ENCODE measurements at regions not wholly inside any gene's neighbourhood (a gene's known extent, or its start where the extent isn't known, plus 50 kb on each side); places are given as distances from the start of the nearest gene placed in this dataset.

DNA sequence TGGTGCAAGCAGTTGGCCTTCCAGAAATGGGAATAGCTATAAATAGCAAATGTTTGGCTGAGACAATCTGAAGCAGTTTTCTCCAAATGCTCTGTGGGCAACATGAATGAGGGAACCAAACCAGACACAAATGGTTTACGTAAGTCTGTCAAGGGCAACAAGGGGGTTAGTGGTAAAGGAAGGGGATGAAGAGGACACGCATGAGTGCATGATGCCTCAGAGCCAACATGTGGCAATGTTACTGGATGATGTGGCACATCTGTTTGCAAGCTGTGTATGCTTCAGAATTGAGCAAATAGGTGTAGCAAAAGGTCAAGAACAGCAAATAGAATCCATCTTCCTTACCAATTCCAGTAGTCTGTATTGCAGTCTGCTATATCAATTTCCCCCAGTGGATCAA, 76.3 kb upstream of the LMO4 start:
- Mint-ChIP-seq H3K36me3 (no peaks in the 10 kb centered on the region), H3K4me3 (no peak overlapping the region), H3K27me3 (peaks cover 5 to 30% of the 10 kb centered on the region in 2 donors), H3K9me3 (peaks cover 0 to 8% (median 0%) of the 10 kb centered on the region in 5 donors), H3K27ac (no peak overlapping the region), H3K4me1 (no peaks in the 10 kb centered on the region)
- ChIA-PET POLR2A (no interaction called here), CTCF (no interaction called here)
- Histone ChIP-seq H3K4me3 (ENCODE audit: low read length) (no peak overlapping the region), H3K27ac (ENCODE audit: low read depth, low read length) (no peak overlapping the region), H3K4me1 (ENCODE audit: insufficient read depth, low read length) (no peaks in the 10 kb centered on the region), H3K27me3 (ENCODE audit: insufficient read depth, low read length, poor library complexity, severe bottlenecking) (no peaks in the 10 kb centered on the region), H3K9me3 (ENCODE audit: low read length) (no peaks in the 10 kb centered on the region), H3K36me3 (ENCODE audit: insufficient read depth, low read length) (no peaks in the 10 kb centered on the region)
- no peak for DNase-seq

DNA sequence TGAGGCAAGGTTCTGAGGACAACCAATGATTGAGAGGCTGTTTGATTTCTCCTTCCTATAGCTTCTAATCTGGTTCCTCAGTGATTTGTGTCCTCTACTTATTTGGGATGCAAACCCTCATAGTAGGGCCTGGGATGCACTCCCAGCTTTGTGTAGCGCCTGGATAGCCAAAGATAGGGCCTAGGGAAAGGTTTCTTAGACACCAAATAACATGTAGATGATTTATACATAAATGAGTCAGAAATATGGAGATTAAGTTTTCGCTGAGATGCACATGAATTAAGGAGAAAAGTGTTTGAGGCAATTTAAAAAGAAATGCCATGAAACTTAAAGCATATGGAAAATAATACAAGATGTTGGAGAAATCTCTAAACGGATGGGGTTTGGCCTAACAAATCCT, 66.0 kb upstream of the LMO4 start:
- H3K4me3 ChIP-seq (ENCODE audit: low read length), result no peak overlapping the region
- H3K4me1 ChIP-seq (ENCODE audit: insufficient read depth, low read length), result no peaks in the 10 kb centered on the region
- CTCF ChIA-PET, result no interaction called here
- H3K36me3 Mint-ChIP-seq, result no peaks in the 10 kb centered on the region
- no peaks in the 10 kb centered on the region for H3K27me3 ChIP-seq (ENCODE audit: insufficient read depth, low read length, poor library complexity, severe bottlenecking)
- H3K4me3 Mint-ChIP-seq, result no peak overlapping the region
- no peak overlapping the region for H3K27ac Mint-ChIP-seq
- H3K4me1 Mint-ChIP-seq, result no peaks in the 10 kb centered on the region
- H3K9me3 ChIP-seq (ENCODE audit: low read length), result no peaks in the 10 kb centered on the region
- no peaks in the 10 kb centered on the region for H3K36me3 ChIP-seq (ENCODE audit: insufficient read depth, low read length)
- no peak overlapping the region for H3K27ac ChIP-seq (ENCODE audit: low read depth, low read length)
- peaks cover 12 to 18% of the 10 kb centered on the region in 2 donors for H3K27me3 Mint-ChIP-seq
- DNase-seq, result no peak
- POLR2A ChIA-PET, result no interaction called here
- H3K9me3 Mint-ChIP-seq, result peaks cover 0 to 3% (median 0%) of the 10 kb centered on the region in 5 donors

DNA sequence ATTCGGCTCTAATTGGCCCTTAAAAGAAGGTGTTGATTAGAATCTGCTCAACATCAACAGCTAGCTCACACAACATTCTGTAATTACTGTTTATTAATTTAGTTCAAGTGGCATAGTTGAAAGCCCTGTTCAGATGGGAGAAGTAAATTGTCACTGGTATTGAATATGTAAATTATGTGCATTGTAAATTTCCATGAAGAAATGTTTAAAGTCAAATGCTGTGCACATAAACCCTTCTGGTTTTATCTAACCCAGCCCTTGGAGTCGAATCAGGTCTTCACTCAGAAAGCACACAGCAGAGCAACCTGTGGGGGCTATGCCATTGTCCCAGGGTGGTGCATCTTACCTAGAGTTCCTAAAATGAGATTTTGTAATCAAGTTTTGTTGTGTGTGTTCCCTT, 65.4 kb upstream of the LMO4 start:
- Mint-ChIP-seq H3K4me1 (no peaks in the 10 kb centered on the region), H3K4me3 (no peak overlapping the region), H3K36me3 (no peaks in the 10 kb centered on the region), H3K27ac (no peak overlapping the region), H3K9me3 (peaks cover 0 to 2% (median 0%) of the 10 kb centered on the region in 5 donors), H3K27me3 (peaks cover 12% of the 10 kb centered on the region in 2 donors)
- Histone ChIP-seq H3K9me3 (ENCODE audit: low read length) (no peaks in the 10 kb centered on the region), H3K27me3 (ENCODE audit: insufficient read depth, low read length, poor library complexity, severe bottlenecking) (no peaks in the 10 kb centered on the region), H3K36me3 (ENCODE audit: insufficient read depth, low read length) (no peaks in the 10 kb centered on the region), H3K27ac (ENCODE audit: low read depth, low read length) (no peak overlapping the region), H3K4me1 (ENCODE audit: insufficient read depth, low read length) (no peaks in the 10 kb centered on the region), H3K4me3 (ENCODE audit: low read length) (no peak overlapping the region)
- ChIA-PET CTCF (no interaction called here), POLR2A (no interaction called here)
- no peak for DNase-seq

DNA sequence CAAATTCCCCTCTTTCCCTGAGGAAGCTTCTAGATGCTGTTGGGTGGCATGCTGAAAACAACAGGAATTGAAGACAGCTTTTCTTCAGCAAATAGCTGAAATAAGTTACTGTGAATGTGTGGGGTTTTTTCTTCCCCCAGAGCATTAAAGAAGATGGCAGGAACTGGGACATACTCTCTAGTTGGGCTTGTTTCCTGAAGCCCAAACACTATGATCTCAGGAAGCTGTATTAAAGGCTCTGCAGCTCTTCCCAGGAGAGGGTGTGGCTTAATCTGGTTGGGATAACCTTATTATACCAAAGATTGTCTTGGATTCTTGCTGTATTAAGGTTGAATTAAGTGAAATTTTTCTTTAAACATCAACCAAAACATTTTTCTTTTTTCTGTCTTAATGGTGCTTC, 64.9 kb upstream of the LMO4 start:
- DNase-seq, result no peak
- CTCF ChIA-PET, result no interaction called here
- POLR2A ChIA-PET, result no interaction called here
- H3K27ac Mint-ChIP-seq, result no peak overlapping the region
- H3K4me1 Mint-ChIP-seq, result no peaks in the 10 kb centered on the region
- H3K4me3 Mint-ChIP-seq, result no peak overlapping the region
- H3K9me3 ChIP-seq (ENCODE audit: low read length), result no peaks in the 10 kb centered on the region
- no peak overlapping the region for H3K4me3 ChIP-seq (ENCODE audit: low read length)
- peaks cover 0 to 2% (median 0%) of the 10 kb centered on the region in 5 donors for H3K9me3 Mint-ChIP-seq
- no peaks in the 10 kb centered on the region for H3K4me1 ChIP-seq (ENCODE audit: insufficient read depth, low read length)
- no peak overlapping the region for H3K27ac ChIP-seq (ENCODE audit: low read depth, low read length)
- no peaks in the 10 kb centered on the region for H3K36me3 Mint-ChIP-seq
- peaks cover 10 to 11% of the 10 kb centered on the region in 2 donors for H3K27me3 Mint-ChIP-seq
- H3K36me3 ChIP-seq (ENCODE audit: insufficient read depth, low read length), result no peaks in the 10 kb centered on the region
- no peaks in the 10 kb centered on the region for H3K27me3 ChIP-seq (ENCODE audit: insufficient read depth, low read length, poor library complexity, severe bottlenecking)

DNA sequence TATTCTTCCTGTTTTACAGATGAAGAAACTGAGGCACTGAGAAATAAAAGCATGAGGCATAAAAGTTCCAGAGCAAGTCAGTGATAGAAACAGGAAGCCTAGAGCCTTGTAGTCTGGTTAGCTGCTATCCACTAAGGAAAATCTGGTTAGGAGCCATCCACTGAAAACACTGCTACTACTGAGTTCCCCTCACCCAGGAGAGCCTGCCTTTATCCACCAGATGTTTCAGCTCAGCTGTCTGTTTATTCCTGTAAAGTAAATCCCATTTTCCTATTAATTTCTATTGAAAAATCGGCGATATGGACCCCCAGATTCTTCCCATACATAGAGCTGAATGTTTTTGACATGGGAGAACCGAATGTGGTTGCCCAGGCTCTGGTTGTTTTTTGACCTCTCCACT, 63.7 kb upstream of the LMO4 start:
- Mint-ChIP-seq H3K27ac (no peak overlapping the region), H3K4me1 (no peaks in the 10 kb centered on the region), H3K4me3 (no peak overlapping the region), H3K36me3 (no peaks in the 10 kb centered on the region), H3K27me3 (peaks cover 9 to 16% of the 10 kb centered on the region in 2 donors), H3K9me3 (no peaks in the 10 kb centered on the region)
- Histone ChIP-seq H3K27ac (ENCODE audit: low read depth, low read length) (no peak overlapping the region), H3K27me3 (ENCODE audit: insufficient read depth, low read length, poor library complexity, severe bottlenecking) (no peaks in the 10 kb centered on the region), H3K4me1 (ENCODE audit: insufficient read depth, low read length) (no peaks in the 10 kb centered on the region), H3K4me3 (ENCODE audit: low read length) (no peak overlapping the region), H3K9me3 (ENCODE audit: low read length) (no peaks in the 10 kb centered on the region), H3K36me3 (ENCODE audit: insufficient read depth, low read length) (no peaks in the 10 kb centered on the region)
- POLR2A ChIA-PET, result no interaction called here
- CTCF ChIA-PET, result no interaction called here
- no peak for DNase-seq

DNA sequence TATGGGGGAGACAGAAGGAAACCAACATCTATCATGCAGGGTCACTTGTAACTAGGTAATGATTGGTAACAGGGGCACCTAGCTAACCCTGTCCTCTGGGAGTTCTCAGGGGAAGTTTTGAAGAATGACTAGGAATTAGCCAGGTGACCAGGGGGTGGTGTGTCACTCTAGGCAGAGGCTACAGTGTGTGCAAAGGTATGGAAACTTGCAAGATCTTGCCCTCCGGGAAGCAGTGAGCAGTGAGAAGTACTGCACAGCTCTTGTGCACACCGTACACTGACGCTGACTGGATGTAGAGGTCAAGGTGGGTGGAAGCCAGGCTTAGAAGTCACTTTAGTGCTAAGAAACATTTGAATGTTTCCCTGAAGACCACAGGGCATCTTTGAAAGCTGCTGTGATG, 62.9 kb upstream of the LMO4 start:
- Histone ChIP-seq H3K4me3 (ENCODE audit: low read length) (no peak overlapping the region), H3K27ac (ENCODE audit: low read depth, low read length) (no peak overlapping the region), H3K4me1 (ENCODE audit: insufficient read depth, low read length) (no peaks in the 10 kb centered on the region), H3K27me3 (ENCODE audit: insufficient read depth, low read length, poor library complexity, severe bottlenecking) (no peaks in the 10 kb centered on the region), H3K9me3 (ENCODE audit: low read length) (no peaks in the 10 kb centered on the region), H3K36me3 (ENCODE audit: insufficient read depth, low read length) (no peaks in the 10 kb centered on the region)
- POLR2A ChIA-PET, result no interaction called here
- no peaks in the 10 kb centered on the region for H3K36me3 Mint-ChIP-seq
- H3K27me3 Mint-ChIP-seq, result peaks cover 10 to 20% of the 10 kb centered on the region in 2 donors
- H3K9me3 Mint-ChIP-seq, result no peaks in the 10 kb centered on the region
- no peaks in the 10 kb centered on the region for H3K4me1 Mint-ChIP-seq
- CTCF ChIA-PET, result no interaction called here
- no peak for DNase-seq
- peak overlapping the region in 1 of 8 donors; percentile 27 for H3K27ac Mint-ChIP-seq
- H3K4me3 Mint-ChIP-seq, result no peak overlapping the region

DNA sequence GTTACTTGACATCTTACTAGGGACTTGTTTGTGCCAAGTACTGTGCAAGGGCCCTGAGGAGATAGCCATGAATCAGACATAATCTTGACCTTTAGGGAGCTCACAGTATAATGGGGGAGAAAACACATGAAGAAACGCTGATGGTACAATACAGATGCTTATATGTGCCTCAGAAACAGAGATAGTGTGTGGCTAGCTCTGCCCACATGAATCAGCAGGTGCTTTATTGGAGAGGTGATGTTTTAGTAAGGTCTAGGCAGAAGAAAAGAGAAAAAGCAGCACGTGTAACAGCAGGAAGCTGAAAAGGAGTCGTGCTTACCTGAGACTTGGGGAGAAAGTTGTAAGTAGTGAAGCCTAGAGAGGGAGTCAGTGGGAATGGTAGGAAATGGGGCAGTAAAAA, 60.6 kb upstream of the LMO4 start:
- H3K4me3 ChIP-seq (ENCODE audit: low read length), result no peak overlapping the region
- no peak overlapping the region for H3K27ac ChIP-seq (ENCODE audit: low read depth, low read length)
- H3K36me3 ChIP-seq (ENCODE audit: insufficient read depth, low read length), result no peaks in the 10 kb centered on the region
- Mint-ChIP-seq H3K9me3 (peaks cover 0 to 2% (median 0%) of the 10 kb centered on the region in 5 donors), H3K36me3 (no peaks in the 10 kb centered on the region), H3K4me3 (no peak overlapping the region), H3K4me1 (no peaks in the 10 kb centered on the region), H3K27me3 (peaks cover 16 to 21% of the 10 kb centered on the region in 2 donors), H3K27ac (no peak overlapping the region)
- H3K9me3 ChIP-seq (ENCODE audit: low read length), result no peaks in the 10 kb centered on the region
- no peaks in the 10 kb centered on the region for H3K4me1 ChIP-seq (ENCODE audit: insufficient read depth, low read length)
- DNase-seq, result no peak
- POLR2A ChIA-PET, result no interaction called here
- CTCF ChIA-PET, result no interaction called here
- no peaks in the 10 kb centered on the region for H3K27me3 ChIP-seq (ENCODE audit: insufficient read depth, low read length, poor library complexity, severe bottlenecking)

DNA sequence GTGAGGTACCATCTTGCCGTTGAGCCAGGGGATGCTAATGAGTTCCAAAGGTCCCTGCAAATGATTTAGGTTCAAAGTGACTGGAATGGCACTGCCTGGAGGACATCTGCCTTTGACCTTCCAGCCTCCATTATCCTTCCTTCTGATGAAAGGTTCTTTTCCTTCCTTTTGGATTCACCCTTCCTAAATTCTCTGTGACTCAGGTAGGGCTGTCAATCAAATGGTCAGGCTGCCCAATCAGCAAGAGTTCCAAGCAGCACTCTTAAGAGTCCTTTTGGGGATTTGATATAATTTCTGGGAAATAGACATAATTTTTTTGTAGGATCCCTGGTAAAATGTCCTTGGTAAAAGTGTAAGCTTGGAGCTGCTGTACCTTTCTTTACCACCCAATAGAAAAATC, 58.8 kb upstream of the LMO4 start:
- no peak overlapping the region for H3K27ac ChIP-seq (ENCODE audit: low read depth, low read length)
- H3K4me3 ChIP-seq (ENCODE audit: low read length), result no peak overlapping the region
- H3K36me3 Mint-ChIP-seq, result no peaks in the 10 kb centered on the region
- no peaks in the 10 kb centered on the region for H3K4me1 ChIP-seq (ENCODE audit: insufficient read depth, low read length)
- peaks cover 23 to 32% of the 10 kb centered on the region in 2 donors for H3K27me3 Mint-ChIP-seq
- no peak for DNase-seq
- ChIA-PET POLR2A (no interaction called here), CTCF (no interaction called here)
- H3K4me1 Mint-ChIP-seq, result no peaks in the 10 kb centered on the region
- no peak overlapping the region for H3K4me3 Mint-ChIP-seq
- peaks cover 0 to 2% (median 0%) of the 10 kb centered on the region in 5 donors for H3K9me3 Mint-ChIP-seq
- H3K27me3 ChIP-seq (ENCODE audit: insufficient read depth, low read length, poor library complexity, severe bottlenecking), result no peaks in the 10 kb centered on the region
- H3K36me3 ChIP-seq (ENCODE audit: insufficient read depth, low read length), result no peaks in the 10 kb centered on the region
- H3K9me3 ChIP-seq (ENCODE audit: low read length), result no peaks in the 10 kb centered on the region
- H3K27ac Mint-ChIP-seq, result no peak overlapping the region

DNA sequence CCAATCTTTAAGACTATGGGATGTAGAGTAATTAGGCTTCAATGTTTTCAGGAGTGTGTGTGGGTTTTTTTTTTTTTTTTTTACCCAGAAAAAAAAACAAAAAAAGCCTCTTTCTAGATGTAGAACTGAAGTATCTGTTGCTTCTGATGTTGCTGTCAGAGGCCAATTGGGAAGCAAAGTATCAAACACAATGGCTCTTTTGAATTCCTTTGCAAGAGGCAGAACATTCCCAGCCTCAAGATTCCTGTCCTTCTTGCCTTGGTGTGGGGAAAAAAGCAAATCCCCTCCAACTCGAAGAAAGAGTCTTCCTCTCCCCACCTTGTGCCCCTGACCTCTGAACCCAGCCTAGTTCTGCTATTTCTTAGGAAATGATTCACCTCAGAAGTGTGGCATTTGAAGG, 55.4 kb upstream of the LMO4 start:
- H3K36me3 Mint-ChIP-seq, result no peaks in the 10 kb centered on the region
- Histone ChIP-seq H3K4me3 (ENCODE audit: low read length) (no peak overlapping the region), H3K4me1 (ENCODE audit: insufficient read depth, low read length) (no peaks in the 10 kb centered on the region), H3K27ac (ENCODE audit: low read depth, low read length) (no peak overlapping the region), H3K9me3 (ENCODE audit: low read length) (no peaks in the 10 kb centered on the region), H3K36me3 (ENCODE audit: insufficient read depth, low read length) (no peaks in the 10 kb centered on the region), H3K27me3 (ENCODE audit: insufficient read depth, low read length, poor library complexity, severe bottlenecking) (no peaks in the 10 kb centered on the region)
- no peak overlapping the region for H3K4me3 Mint-ChIP-seq
- no peak for DNase-seq
- H3K27ac Mint-ChIP-seq, result no peak overlapping the region
- peaks cover 18 to 46% of the 10 kb centered on the region in 2 donors for H3K27me3 Mint-ChIP-seq
- H3K9me3 Mint-ChIP-seq, result peaks cover 0 to 2% (median 0%) of the 10 kb centered on the region in 5 donors
- H3K4me1 Mint-ChIP-seq, result no peaks in the 10 kb centered on the region
- ChIA-PET POLR2A (no interaction called here), CTCF (no interaction called here)
